ENCODE measurements at regions not wholly inside any gene's neighbourhood (a gene's known extent, or its start where the extent isn't known, plus 50 kb on each side); places are given as distances from the start of the nearest gene placed in this dataset.

DNA sequence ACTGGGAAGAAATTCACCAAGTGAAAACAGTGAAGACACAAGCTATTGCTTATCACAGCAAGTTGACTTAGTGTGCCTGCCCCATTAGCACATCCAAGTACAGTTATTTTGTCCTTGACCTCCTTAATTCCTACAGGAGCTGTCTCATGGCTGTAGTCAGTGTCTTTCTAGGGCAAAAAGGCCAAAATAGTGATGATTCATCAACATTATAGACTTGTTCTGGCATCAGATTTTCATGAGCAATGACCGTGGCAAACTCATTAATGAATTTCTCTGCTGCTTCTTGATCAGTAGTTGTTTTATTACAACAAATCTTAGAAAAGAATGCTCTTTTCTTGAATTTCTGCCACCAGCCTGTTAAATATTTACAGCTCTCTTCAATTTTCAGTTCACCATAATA is 1169.3 kb upstream of the DDX18 start:
- no peak for DNase-seq

DNA sequence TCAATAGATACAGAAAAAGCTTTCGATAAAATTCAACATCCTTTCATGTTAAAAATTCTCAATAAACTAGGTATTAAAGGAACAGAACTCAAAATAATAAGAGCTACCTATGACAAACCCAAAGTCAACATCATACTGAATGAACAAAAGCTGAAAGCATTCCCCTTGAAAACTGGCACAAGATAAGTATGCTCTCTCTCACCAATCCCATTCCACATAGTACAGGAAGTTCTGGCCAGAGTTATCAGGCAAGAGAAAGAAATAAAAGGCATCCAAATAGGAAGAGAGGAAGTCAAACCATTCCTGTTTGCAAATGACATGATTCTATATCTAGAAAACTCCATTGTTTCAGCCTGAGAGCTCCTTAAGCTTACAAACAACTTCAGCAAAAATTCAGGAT is 1145.8 kb upstream of the DDX18 start:
- DNase-seq, result no peak

DNA sequence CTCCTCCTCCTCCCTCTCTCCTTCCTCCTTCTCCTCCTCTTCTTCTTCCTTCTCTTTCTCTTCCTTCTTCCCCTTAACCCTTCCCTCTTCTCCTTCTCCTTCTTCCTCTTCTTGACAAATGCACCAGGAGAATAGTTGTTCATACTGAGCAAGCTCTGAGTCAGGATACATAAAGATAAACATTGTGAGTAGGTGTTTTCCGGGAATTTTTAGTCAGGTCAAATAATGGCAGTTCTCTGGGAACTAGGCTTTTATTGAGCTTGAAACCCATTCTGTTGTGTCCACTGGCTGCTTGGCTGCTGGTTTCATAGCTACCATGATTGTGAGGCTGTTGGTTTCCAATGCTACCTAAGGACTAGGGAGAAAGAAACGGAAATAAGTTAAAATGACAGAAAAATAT is 1144.7 kb upstream of the DDX18 start:
- DNase-seq, result no peak

DNA sequence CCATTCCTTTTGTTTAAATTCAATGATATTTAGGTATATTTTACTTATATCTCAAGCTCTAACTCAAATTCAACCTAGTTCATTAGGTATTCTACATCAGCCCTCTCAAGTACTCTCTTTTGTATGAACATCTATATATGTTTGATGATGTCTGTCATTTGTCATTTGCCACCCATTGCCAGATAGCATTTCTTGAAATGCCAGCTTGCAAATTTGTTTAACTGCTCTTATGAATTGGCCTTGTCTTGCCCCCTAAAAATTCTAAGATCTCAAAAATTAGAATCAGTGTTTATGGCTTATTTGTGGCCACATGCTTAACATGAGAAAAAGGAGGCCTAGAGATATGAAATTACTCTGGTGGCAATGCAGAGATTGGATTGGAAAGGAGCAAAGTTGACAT is 1140.3 kb upstream of the DDX18 start:
- DNase-seq, result no peak

DNA sequence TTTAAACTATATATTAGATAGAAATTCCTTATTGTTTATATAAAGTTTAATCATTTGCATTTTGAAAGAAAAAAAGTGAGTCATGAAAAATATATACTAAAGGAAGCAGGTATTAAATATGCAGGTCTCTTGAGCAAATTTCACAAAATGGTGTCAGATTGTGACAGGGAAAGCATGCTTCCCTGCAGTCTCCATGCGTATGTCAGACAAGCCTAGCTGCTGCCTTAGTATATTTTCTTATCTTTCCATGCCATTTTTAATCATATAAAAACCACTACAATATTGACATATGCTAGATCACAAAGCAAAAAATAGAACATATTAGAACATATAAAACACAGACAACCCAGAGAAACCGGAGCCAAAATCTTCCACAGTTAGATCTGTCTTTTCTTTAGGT is 1137.7 kb upstream of the DDX18 start:
- no peak for DNase-seq

DNA sequence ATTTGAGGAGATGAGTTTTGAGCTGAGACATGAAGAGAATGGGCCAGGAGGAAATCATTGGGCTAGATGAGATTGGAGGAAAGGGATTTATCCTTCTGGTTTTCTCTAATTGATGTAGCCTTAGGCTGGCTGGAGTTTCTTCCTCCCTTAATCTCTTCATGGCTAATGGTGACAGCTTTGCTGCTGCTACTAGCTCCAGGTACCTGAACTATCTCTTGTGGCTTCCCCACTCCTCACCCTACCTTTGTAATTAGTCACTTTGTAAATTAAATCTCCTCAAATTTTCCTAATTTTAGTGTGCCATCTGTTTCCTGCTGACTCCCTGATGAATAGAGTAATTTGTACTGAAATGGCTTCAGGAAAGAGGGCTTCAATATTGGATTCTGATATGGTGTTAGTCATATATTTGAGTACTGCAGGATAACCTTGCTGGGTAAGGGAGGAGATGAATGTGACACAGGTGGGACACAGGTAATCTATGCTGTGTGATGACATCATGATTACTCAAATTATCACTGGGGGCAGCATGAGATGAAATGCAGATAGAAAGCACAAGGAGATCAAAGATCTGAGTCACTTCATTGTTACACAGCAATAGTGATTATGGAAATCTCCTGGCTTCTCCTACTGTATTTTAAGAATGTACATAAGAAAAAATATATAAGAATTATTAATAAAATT is 1134.1 kb upstream of the DDX18 start:
- DNase-seq, result no peak

DNA sequence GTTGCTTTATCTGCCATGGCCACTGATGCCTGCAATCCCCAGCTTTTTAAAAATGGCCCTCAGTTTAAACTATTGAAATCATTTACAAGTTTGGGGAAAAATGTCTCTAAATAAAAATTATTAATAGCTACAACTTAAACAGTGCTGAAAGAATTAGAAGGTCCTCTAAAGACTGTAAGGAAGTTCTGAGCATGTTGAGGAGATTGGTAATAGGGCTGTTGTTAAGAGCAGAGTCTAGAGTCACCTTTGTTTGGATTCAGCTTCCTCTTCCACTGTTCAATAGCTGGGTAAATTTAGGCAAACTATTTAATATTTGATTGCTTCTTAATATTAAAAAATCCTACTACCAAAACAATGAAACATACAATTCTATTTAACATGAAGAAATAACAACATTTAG is 1127.1 kb upstream of the DDX18 start:
- DNase-seq, result no peak

DNA sequence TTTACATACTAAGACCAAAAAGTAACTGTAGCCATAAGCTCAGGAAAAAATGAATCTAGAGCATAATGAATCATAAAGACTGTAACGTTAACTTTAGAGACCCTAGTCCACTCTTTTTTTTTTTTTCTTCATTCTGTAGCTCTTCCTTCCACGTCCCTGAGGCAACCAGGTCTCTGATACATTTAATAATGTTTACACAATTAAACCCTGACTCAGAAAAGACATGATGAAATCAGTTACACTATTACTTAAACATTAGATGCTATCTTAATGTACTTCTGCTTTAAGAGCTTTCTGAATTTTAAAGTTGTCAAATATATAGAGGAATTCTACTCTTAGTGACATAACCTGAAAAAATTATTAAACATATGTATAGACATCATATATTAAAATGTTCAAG is 1121.5 kb upstream of the DDX18 start:
- DNase-seq, result no peak

DNA sequence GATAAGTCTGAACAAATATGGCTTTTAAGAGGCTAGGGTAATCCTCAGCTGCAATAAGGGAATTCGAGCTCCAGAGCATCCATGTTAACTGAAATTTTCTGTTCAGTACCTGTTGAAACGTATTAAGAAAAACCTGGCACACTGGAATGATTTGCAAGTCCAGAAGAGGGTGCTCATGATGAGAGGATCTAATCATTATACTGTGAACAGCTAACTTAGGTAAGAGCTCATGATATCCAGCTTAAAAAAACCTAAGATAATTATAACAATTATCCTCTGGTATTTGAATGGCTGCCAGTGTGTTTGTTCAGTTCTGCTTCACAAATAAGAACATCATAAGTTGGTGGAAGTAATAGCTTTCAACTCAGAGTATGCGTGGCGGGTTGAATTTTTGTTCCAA is 1118.3 kb upstream of the DDX18 start:
- DNase-seq, result no peak

DNA sequence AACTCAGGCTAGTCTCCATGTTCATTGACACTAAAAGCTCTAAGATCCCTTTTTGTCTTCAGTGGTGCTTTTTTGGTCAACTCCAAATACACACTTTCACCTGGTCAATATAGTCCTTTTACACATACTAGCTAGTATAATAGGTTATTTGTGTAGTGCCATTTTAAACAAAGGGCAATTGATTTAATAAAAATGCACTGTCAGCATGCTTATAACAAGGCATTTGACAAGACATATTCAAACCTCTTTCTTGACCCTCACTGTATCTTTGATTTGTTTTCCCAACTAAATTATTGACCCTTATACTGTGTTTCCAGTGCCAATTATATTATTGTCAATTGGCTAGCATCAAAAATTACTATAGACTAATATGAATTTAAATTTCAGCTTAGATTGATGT is 1117.6 kb upstream of the DDX18 start:
- DNase-seq, result no peak

DNA sequence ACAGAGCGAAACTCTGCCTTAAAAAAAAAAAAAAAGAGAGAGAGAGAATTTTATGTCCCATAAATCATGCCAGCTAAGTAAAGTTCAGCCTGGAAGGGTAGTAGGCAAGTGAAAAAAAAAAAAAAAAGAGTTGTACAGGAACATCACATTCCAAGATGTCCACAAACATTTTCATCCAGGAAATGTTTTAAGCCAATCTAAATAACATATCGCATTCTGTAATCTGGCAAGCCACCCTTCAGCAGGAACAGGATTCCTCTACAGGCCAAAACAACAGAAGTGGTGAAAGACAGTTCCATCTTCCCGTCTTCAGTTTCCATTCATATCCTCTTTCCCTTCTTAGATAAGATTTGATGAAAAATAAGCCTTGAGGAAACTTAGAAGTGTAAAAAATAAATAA is 1108.1 kb upstream of the DDX18 start:
- DNase-seq, result no peak

DNA sequence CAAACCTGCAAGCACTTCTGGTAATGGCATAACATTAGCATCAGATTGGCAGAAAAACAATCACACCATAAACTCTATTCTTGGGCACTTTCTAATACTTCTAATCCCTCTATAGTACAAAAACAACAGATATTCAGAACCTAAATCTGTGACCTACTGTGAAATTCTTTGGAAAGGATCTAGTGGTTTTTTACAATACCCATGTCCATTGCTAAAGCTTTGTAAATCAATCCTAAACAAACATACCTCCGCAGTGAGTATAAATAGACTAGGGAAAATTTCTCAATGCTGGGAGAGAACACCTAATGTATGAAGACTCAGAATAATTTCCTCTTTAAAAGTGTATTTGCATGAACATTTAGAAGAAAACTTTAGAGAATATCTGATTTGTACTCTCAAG is 1098.5 kb upstream of the DDX18 start:
- DNase-seq, result no peak

DNA sequence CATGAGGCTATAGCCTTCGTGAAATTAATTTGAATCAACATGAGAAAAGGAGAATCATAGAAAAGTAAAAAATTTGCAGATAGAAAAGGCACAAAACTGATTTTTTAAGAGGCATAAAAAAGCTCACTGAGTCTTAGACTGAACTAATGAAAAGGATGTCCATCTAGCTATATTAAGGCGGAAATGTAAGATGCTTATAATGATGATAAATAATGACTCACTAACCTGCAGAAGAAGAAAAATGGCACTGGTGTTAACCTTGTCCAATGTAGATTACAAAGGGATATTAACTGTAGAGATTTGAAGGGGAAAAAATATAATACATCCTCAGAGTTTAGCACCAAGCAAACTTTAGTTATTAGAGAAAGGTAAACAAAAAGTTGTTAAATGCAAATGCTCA is 1098.0 kb upstream of the DDX18 start:
- DNase-seq, result no peak

DNA sequence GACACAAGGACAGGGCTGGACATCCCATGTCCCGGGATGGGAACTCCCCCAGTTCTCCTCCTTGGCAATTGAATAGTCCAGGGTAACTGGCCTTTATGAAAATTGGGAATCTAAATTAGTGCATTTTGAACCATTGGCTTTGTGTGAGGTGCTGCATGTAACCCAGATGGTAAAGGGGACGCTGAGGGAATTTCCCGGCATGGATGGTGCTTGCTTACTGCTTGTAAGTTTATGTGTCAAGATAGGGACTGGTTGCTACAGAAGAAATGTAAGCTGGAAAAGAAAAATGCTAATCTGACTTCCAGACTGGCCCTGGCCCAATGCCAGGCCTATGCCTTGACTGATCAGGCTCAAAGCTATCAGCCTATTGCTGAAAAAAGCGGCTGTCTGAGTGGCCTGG is 1096.7 kb upstream of the DDX18 start:
- no peak for DNase-seq

DNA sequence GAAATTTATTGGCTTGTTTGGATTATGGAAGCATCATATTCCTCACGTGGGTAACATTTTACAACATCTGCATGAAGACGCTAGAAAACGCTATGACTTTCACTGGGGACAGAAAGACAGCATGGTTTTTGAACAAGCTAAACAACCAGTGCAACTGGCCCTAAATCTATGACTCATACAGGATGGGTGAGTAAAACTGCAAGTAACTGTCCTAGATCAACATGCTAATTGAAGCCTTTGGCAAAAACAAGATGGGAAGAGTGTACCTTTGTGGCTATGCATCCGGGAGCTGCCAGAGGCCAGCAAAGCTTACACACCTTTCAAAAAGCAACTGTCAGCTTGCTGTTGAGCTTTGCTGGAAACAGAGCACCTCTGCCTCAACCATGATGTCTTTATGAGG is 1096.0 kb upstream of the DDX18 start:
- DNase-seq, result no peak

DNA sequence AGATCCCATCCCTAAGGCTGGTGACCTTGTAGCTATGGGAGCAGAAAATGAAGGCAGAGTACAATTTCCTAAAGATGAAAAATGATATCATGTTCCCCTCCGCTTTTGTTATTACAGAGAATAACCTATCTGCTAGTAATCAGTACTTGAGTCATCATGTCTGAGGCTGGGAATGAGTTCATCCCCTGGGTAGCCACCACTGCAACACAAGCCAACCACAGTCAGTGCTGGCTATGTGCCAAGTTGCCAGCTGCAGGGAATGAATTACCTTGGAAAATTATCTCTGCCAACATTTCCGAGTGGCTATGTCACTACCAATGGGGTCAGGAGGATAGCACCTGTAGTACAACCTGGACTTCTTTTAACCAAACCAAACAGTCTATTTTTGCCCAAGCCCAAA is 1094.7 kb upstream of the DDX18 start:
- DNase-seq, result no peak

DNA sequence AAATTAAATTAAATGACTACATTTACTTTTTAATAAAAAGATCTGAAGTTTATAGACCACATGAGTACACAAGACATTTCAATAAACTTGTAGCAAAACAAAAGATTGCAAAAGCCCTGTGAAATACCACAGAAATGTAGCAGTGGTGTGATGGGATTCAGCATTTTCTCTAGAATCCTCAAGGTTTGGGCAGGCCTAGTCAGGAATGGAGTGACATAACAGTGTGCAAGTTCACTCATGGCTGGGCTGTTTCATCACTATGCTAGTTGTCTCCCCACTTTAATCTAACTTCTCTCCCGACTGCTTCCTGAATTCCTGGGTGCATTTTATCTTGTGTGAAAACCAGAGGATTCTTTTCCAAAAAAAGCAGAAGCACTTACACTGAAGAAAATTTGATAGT is 1089.9 kb upstream of the DDX18 start:
- DNase-seq, result no peak

DNA sequence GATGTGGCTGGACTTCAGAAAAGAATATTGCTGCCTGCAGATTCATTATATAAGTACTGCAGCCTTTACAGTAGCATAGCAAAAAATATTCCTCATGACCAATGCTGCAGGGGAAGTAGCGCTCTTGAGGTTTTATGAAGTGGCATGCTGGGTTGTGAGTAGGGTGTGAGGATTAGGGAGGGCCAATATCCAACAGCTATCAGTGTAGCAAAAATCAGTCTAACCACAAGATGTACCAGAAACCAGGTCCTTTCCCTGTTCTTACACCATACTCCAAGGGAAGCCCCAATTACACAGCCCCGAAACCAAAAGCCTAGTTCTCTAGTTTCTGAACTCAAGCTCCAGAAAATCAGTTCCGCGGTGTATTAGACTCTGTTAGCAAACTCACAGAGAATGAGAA is 1082.2 kb upstream of the DDX18 start:
- no peak for DNase-seq

DNA sequence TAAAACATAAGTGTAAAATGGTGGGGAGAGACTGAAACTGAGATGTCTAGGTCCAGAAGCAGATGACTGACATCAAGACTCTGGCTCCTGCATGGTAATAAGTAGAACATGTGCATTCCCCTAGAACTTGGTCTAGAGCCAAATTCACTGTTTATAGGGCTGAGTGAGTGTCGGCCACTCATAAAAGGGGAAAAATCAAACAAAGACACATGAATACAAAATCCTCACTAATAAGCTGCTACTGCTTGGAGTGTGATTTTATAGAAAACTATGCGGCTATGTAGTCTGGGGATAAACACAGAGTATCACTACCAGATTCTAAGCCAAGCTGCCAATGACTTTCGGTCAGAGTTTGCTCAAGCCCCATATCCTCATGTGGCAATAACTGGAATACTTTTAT is 1080.8 kb upstream of the DDX18 start:
- no peak for DNase-seq

DNA sequence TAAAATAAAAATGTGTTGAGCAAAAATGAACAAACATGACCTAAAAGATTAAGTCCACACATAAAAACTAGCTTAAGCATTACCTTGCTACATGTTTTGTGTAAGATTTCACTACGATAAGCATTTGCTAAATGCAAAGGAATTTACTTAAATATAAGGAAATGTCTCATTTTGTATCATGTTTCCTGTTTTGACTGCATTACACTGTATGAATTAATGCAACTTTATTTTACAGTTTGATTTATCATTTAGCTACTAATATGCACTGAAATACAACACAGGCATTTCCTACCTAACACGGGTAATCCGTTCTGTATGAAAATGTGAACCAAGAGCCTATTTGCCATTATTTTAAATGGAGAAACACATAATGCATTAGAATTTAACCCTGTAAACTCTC is 1076.5 kb upstream of the DDX18 start:
- DNase-seq, result no peak

DNA sequence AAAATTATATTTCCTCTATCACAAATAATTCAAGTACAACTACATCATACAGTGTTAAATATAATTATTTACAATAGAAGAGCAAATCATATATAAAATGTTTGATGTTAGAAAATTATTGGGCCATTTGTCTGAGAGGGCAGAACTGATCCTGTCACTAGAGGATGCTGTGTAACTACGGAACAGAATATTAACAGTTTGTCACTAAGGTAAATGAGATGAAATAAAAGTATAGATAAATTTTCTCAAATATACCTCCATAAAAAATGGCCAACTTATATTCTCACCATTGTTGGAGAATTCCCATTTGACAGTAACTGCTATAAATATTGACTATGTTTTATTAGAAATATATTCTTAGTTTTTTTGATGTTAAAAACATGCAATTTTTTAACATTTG is 1067.4 kb upstream of the DDX18 start:
- no peak for DNase-seq

DNA sequence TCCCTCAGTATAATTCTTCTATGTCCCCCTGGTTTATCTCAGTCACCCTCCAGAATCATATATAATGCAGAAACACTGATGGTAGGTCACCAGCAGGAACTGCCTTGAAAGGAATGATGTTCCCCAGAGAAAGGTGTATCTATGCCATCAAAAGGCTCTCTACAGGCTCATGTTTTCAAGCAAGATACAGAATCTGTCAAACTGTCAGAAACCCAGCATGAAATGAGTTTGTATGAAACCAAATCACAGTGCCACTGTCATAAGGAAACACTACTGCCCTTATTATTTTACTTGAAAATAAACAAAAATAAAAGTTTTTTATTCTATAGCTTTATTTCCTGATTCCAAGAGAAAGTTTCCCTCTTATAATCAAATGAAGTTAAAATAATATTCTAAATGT is 1064.5 kb upstream of the DDX18 start:
- no peak for DNase-seq

DNA sequence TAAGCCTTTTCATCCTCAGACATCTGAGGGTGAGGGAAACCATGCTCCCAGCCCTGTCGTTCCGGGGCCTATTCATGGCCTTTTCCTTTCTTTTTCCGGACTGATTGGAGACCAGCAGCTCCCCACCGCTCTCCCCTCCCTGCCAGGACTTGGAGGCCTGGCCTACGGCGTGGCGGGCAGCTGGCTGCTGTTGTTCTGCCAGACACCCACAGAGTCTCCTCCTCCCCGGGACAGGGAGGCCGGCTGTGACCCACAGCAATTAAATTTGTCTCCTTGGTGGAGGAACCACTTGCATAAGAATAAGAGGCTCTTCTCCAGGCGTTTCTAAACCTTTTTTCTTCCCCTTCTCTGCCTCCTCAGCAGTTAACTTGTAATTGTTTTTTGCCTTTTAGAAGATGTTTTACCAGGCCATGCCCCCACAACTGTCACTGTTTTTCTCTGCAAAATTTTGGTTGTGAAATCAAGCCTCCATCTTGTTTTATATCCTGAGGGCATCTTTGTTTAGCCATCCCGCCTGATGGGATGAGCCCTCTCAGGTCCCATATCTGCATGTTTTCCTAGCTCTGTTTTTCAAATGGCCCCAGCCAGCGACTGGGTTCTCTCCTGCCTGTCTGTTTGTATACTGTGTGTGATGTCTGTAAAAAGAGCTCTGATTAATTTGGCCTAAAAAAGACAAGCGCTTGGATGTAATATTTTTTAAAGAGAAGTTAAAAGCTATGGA is 1060.0 kb upstream of the DDX18 start:
- no peak for DNase-seq

DNA sequence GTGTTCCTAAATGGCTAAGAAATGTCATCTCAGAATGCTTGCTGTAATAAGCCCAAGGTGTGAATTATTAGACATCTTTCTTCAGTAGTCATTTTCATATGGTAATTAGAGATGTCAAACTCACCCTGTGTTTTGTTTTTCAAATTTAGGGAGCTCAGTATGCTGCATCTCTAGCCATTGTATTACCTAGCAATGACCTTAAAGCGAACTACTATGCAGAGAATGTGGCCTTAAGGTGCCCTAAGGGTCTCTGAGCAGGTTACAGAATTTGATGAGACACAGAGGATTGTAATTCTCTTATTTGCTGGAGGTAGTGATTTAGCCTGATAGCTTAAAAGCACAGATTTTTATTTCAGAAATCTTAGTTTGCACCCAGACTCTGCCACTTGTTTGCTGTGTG is 1052.6 kb upstream of the DDX18 start:
- no peak for DNase-seq

DNA sequence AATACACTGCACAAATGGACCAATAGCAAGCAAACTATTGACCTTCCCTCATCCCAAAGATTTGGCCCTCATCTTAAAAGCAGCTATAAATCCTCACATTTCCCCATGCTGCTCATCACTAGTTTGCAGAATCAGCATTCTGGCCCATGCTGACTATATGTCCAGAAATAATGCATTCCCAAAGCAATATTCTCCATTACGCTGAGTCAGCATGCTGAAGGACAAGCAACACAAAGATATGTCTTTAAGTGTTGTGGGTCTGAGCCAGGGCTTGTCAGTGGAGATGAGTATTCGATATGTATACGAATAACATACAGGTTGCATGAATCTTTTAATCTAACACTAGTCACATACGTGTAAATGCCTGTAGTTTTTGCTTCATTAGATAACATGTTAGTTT is 1045.0 kb upstream of the DDX18 start:
- no peak for DNase-seq
